ENCODE measurements at regions not wholly inside any gene's neighbourhood (a gene's known extent, or its start where the extent isn't known, plus 50 kb on each side); places are given as distances from the start of the nearest gene placed in this dataset.

- intact Hi-C loops (cut with micrococcal nuclease), result no loop called here
- H3K36me3 Mint-ChIP-seq (ENCODE audit: low read depth), result no peaks in the 10 kb centered on the region
- H3K27me3 Mint-ChIP-seq (ENCODE audit: insufficient read depth), result peaks cover 22% of the 10 kb centered on the region
- peaks cover 12% of the 10 kb centered on the region for H3K4me1 Mint-ChIP-seq (ENCODE audit: low read depth)
- H3K9me3 Mint-ChIP-seq, result peaks cover 4% of the 10 kb centered on the region
- H3K4me3 Mint-ChIP-seq, result no peak overlapping the region
- no peak for DNase-seq (ENCODE audit: low spot score)
- no peak overlapping the region for H3K27ac Mint-ChIP-seq
Observed at GRCh38 chr18:46310675-46311345, 206.6 kb downstream of the HAUS1 start.

- peaks cover 18% of the 10 kb centered on the region for H3K27me3 Mint-ChIP-seq (ENCODE audit: insufficient read depth)
- H3K4me3 Mint-ChIP-seq, result no peak overlapping the region
- intact Hi-C loops (cut with micrococcal nuclease), result no loop called here
- H3K9me3 Mint-ChIP-seq, result no peaks in the 10 kb centered on the region
- no peak overlapping the region for H3K27ac Mint-ChIP-seq
- H3K4me1 Mint-ChIP-seq (ENCODE audit: low read depth), result peaks cover 12% of the 10 kb centered on the region
- no peak for DNase-seq (ENCODE audit: low spot score)
- no peaks in the 10 kb centered on the region for H3K36me3 Mint-ChIP-seq (ENCODE audit: low read depth)
Observed at GRCh38 chr18:46311491-46311890, 207.3 kb downstream of the HAUS1 start.

- DNase-seq (ENCODE audit: low spot score), result no peak
- no peak overlapping the region for H3K27ac Mint-ChIP-seq
- peaks cover 12% of the 10 kb centered on the region for H3K4me1 Mint-ChIP-seq (ENCODE audit: low read depth)
- intact Hi-C loops (cut with micrococcal nuclease), result no loop called here
- peaks cover 15% of the 10 kb centered on the region for H3K27me3 Mint-ChIP-seq (ENCODE audit: insufficient read depth)
- H3K9me3 Mint-ChIP-seq, result no peaks in the 10 kb centered on the region
- H3K4me3 Mint-ChIP-seq, result no peak overlapping the region
- no peaks in the 10 kb centered on the region for H3K36me3 Mint-ChIP-seq (ENCODE audit: low read depth)
Observed at GRCh38 chr18:46312221-46312620, 208.0 kb downstream of the HAUS1 start.

GRCh38 chr18:46313521-46313920, 209.3 kb downstream of the HAUS1 start:
- intact Hi-C loops (cut with micrococcal nuclease), result no loop called here

GRCh38 chr18:46314011-46314410, 209.8 kb downstream of the HAUS1 start:
- intact Hi-C loops (cut with micrococcal nuclease), result no loop called here
- Mint-ChIP-seq H3K27me3 (ENCODE audit: insufficient read depth) (peaks cover 9% of the 10 kb centered on the region), H3K27ac (no peak overlapping the region)

More at GRCh38 chr18:46313521-46313920, 209.3 kb downstream of the HAUS1 start:
- Mint-ChIP-seq H3K4me1 (ENCODE audit: low read depth) (peaks cover 12% of the 10 kb centered on the region), H3K4me3 (no peak overlapping the region), H3K27ac (no peak overlapping the region), H3K36me3 (ENCODE audit: low read depth) (no peaks in the 10 kb centered on the region), H3K27me3 (ENCODE audit: insufficient read depth) (peaks cover 8% of the 10 kb centered on the region), H3K9me3 (no peaks in the 10 kb centered on the region)
- no peak for DNase-seq (ENCODE audit: low spot score)

GRCh38 chr18:46315161-46315560, 211.0 kb downstream of the HAUS1 start:
- no peak overlapping the region for H3K4me3 Mint-ChIP-seq
- peaks cover 17% of the 10 kb centered on the region for H3K27me3 Mint-ChIP-seq (ENCODE audit: insufficient read depth)
- no peak overlapping the region for H3K27ac Mint-ChIP-seq
- intact Hi-C loops (cut with micrococcal nuclease), result no loop called here
- H3K4me1 Mint-ChIP-seq (ENCODE audit: low read depth), result peaks cover 12% of the 10 kb centered on the region
- DNase-seq (ENCODE audit: low spot score), result no peak
- H3K9me3 Mint-ChIP-seq, result no peaks in the 10 kb centered on the region
- no peaks in the 10 kb centered on the region for H3K36me3 Mint-ChIP-seq (ENCODE audit: low read depth)

More at GRCh38 chr18:46314011-46314410, 209.8 kb downstream of the HAUS1 start:
- Mint-ChIP-seq H3K36me3 (ENCODE audit: low read depth) (no peaks in the 10 kb centered on the region), H3K4me3 (no peak overlapping the region), H3K9me3 (no peaks in the 10 kb centered on the region), H3K4me1 (ENCODE audit: low read depth) (peaks cover 12% of the 10 kb centered on the region)
- no peak for DNase-seq (ENCODE audit: low spot score)

GRCh38 chr18:46318356-46318755, 214.2 kb downstream of the HAUS1 start:
- no peak overlapping the region for H3K27ac Mint-ChIP-seq
- H3K4me1 Mint-ChIP-seq (ENCODE audit: low read depth), result peaks cover 12% of the 10 kb centered on the region
- H3K9me3 Mint-ChIP-seq, result no peaks in the 10 kb centered on the region
- no peak for DNase-seq (ENCODE audit: low spot score)
- H3K27me3 Mint-ChIP-seq (ENCODE audit: insufficient read depth), result peaks cover 16% of the 10 kb centered on the region
- H3K4me3 Mint-ChIP-seq, result no peak overlapping the region
- no peaks in the 10 kb centered on the region for H3K36me3 Mint-ChIP-seq (ENCODE audit: low read depth)
- intact Hi-C loops (cut with micrococcal nuclease), result no loop called here

GRCh38 chr18:46319783-46320182, 215.6 kb downstream of the HAUS1 start:
- H3K4me1 Mint-ChIP-seq (ENCODE audit: low read depth), result peaks cover 17% of the 10 kb centered on the region
- no peak overlapping the region for H3K4me3 Mint-ChIP-seq
- H3K27ac Mint-ChIP-seq, result no peak overlapping the region
- no peak for DNase-seq (ENCODE audit: low spot score)
- no peaks in the 10 kb centered on the region for H3K36me3 Mint-ChIP-seq (ENCODE audit: low read depth)
- H3K27me3 Mint-ChIP-seq (ENCODE audit: insufficient read depth), result peaks cover 16% of the 10 kb centered on the region
- H3K9me3 Mint-ChIP-seq, result no peaks in the 10 kb centered on the region
- intact Hi-C loops (cut with micrococcal nuclease), result no loop called here

- Mint-ChIP-seq H3K9me3 (no peaks in the 10 kb centered on the region), H3K36me3 (ENCODE audit: low read depth) (no peaks in the 10 kb centered on the region), H3K4me1 (ENCODE audit: low read depth) (peaks cover 13% of the 10 kb centered on the region), H3K27me3 (ENCODE audit: insufficient read depth) (peaks cover 16% of the 10 kb centered on the region), H3K4me3 (no peak overlapping the region), H3K27ac (no peak overlapping the region)
- no peak for DNase-seq (ENCODE audit: low spot score)
- intact Hi-C loops (cut with micrococcal nuclease), result no loop called here
Observed at GRCh38 chr18:46320297-46320696, 216.1 kb downstream of the HAUS1 start.

- no peak for DNase-seq (ENCODE audit: low spot score)
- Mint-ChIP-seq H3K4me3 (no peak overlapping the region), H3K36me3 (ENCODE audit: low read depth) (no peaks in the 10 kb centered on the region), H3K4me1 (ENCODE audit: low read depth) (peaks cover 8% of the 10 kb centered on the region), H3K27ac (no peak overlapping the region), H3K9me3 (no peaks in the 10 kb centered on the region), H3K27me3 (ENCODE audit: insufficient read depth) (peaks cover 16% of the 10 kb centered on the region)
- intact Hi-C loops (cut with micrococcal nuclease), result no loop called here
Observed at GRCh38 chr18:46320928-46321711, 216.9 kb downstream of the HAUS1 start.

GRCh38 chr18:46321955-46322354, 217.8 kb downstream of the HAUS1 start:
- DNase-seq (ENCODE audit: low spot score), result no peak
- no peak overlapping the region for H3K4me3 Mint-ChIP-seq
- H3K27ac Mint-ChIP-seq, result no peak overlapping the region
- intact Hi-C loops (cut with micrococcal nuclease), result no loop called here
- no peaks in the 10 kb centered on the region for H3K36me3 Mint-ChIP-seq (ENCODE audit: low read depth)
- no peaks in the 10 kb centered on the region for H3K9me3 Mint-ChIP-seq
- peaks cover 8% of the 10 kb centered on the region for H3K4me1 Mint-ChIP-seq (ENCODE audit: low read depth)
- peaks cover 16% of the 10 kb centered on the region for H3K27me3 Mint-ChIP-seq (ENCODE audit: insufficient read depth)

- intact Hi-C loops (cut with micrococcal nuclease), result no loop called here
Observed at GRCh38 chr18:46322411-46322891, 218.3 kb downstream of the HAUS1 start.

GRCh38 chr18:46322941-46323340, 218.8 kb downstream of the HAUS1 start:
- DNase-seq (ENCODE audit: low spot score), result no peak
- Mint-ChIP-seq H3K4me1 (ENCODE audit: low read depth) (peaks cover 8% of the 10 kb centered on the region), H3K27ac (no peak overlapping the region), H3K27me3 (ENCODE audit: insufficient read depth) (peaks cover 16% of the 10 kb centered on the region), H3K9me3 (no peaks in the 10 kb centered on the region), H3K4me3 (no peak overlapping the region), H3K36me3 (ENCODE audit: low read depth) (no peaks in the 10 kb centered on the region)
- intact Hi-C loops (cut with micrococcal nuclease), result no loop called here

More at GRCh38 chr18:46322411-46322891, 218.3 kb downstream of the HAUS1 start:
- no peak overlapping the region for H3K4me3 Mint-ChIP-seq
- H3K36me3 Mint-ChIP-seq (ENCODE audit: low read depth), result no peaks in the 10 kb centered on the region
- H3K4me1 Mint-ChIP-seq (ENCODE audit: low read depth), result peaks cover 8% of the 10 kb centered on the region
- DNase-seq (ENCODE audit: low spot score), result no peak
- peaks cover 18% of the 10 kb centered on the region for H3K27me3 Mint-ChIP-seq (ENCODE audit: insufficient read depth)
- no peaks in the 10 kb centered on the region for H3K9me3 Mint-ChIP-seq
- H3K27ac Mint-ChIP-seq, result no peak overlapping the region
